ENCODE measurements at regions not wholly inside any gene's neighbourhood (a gene's known extent, or its start where the extent isn't known, plus 50 kb on each side); places are given as distances from the start of the nearest gene placed in this dataset.

DNA sequence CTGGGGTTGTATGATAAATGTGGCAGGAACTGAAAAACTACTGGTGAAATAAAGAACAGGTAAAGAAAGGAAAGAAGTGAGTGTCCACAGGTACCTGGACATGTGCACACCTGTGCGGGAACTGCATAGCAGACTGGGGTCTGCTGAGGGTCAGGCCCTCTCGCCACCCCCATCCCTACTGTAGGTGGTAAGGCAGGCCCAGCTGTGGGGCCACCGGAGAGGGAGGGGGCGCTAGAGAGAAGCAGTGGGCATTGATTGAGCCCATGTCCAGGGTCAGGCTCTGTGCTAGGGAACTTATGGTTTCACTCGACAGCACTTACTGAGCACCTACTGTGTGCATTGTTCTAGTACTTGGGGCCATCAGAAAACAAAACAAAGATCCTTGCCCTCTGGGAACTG is 400.5 kb downstream of the MATN1 start:
- TF ChIP-seq, protein P1, sequence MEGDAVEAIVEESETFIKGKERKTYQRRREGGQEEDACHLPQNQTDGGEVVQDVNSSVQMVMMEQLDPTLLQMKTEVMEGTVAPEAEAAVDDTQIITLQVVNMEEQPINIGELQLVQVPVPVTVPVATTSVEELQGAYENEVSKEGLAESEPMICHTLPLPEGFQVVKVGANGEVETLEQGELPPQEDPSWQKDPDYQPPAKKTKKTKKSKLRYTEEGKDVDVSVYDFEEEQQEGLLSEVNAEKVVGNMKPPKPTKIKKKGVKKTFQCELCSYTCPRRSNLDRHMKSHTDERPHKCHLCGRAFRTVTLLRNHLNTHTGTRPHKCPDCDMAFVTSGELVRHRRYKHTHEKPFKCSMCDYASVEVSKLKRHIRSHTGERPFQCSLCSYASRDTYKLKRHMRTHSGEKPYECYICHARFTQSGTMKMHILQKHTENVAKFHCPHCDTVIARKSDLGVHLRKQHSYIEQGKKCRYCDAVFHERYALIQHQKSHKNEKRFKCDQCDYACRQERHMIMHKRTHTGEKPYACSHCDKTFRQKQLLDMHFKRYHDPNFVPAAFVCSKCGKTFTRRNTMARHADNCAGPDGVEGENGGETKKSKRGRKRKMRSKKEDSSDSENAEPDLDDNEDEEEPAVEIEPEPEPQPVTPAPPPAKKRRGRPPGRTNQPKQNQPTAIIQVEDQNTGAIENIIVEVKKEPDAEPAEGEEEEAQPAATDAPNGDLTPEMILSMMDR (IDR thresholded peaks at IDR 0.05; ENCODE audit: insufficient read depth, missing control alignments), result no peak
- FAIRE-seq, result no peak
- no peak for DNase-seq (ENCODE audit: insufficient read length, low spot score)

GRCh38 chr1:30321996-30322858 is 401.2 kb downstream of the MATN1 start:
- FAIRE-seq (no peak), DNase-seq (ENCODE audit: insufficient read length, low spot score) (no peak)
- TF ChIP-seq, protein P1 (IDR thresholded peaks at IDR 0.05; ENCODE audit: insufficient read depth, missing control alignments), result no peak

GRCh38 chr1:30321246-30321910 is 402.0 kb downstream of the MATN1 start:
- DNase-seq (ENCODE audit: insufficient read length, low spot score) (no peak), FAIRE-seq (no peak)
- TF ChIP-seq, protein P1 (IDR thresholded peaks at IDR 0.05; ENCODE audit: insufficient read depth, missing control alignments), result no peak

DNA sequence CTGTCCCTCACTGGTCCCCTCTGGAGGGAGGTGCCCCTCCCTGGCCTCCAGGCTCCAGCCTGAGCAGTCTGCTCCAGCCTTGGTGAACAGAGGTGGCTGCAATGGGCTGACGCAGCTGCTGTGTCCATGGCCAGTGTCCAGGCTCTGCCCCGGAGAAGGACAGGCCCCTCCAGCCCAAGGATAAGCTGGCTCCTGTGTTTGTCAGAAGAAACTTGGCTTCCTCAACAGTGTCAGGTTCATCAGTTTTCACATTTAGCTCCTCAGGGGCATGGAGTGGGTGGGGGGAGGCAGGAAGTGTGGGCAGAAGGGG is 402.8 kb downstream of the MATN1 start:
- TF ChIP-seq, protein P1 (IDR thresholded peaks at IDR 0.05; ENCODE audit: insufficient read depth, missing control alignments), result no peak
- no peak for FAIRE-seq
- no peak for DNase-seq (ENCODE audit: insufficient read length, low spot score)

DNA sequence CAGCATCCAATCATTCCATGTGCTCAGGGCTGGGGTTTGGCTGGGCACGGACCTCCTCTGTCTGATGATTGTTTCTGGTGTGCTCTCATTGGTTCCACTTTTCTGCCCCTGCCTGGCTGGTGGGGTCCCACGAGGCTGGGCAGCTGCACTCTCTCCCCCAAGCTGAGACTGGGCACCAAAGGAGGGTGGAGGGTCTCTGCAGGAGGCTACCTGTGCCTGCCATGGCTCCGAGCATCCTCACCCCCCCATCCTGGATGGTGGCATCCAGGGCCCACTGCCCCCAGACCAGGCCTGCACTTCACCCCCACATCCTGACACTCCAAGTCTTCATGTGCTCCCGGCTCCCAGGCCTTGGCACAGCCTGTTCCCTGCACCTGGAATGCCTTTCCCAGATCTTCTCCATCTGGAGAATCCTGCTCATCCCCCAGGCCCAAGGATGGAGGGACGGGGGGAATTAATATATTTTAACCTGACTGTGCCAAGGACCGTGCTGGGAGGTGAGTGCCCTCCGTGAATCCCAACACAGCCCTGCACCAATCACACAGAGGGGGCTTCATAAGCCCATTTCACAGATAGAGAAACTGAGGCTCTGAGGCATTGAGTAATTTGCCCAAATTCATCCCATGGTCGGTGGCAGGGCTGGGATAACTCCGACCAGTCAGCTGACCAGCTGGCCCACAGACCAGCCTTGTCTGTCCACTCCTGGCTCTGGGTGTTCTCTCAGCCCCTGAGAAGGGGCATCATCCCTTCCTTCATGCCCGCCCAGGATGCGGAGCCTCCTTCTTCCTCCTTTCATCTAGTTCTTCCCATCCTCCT is 403.4 kb downstream of the MATN1 start:
- TF ChIP-seq, protein P1 (IDR thresholded peaks at IDR 0.05; ENCODE audit: insufficient read depth, missing control alignments), result no peak
- DNase-seq (ENCODE audit: insufficient read length, low spot score), result no peak
- no peak for FAIRE-seq

DNA sequence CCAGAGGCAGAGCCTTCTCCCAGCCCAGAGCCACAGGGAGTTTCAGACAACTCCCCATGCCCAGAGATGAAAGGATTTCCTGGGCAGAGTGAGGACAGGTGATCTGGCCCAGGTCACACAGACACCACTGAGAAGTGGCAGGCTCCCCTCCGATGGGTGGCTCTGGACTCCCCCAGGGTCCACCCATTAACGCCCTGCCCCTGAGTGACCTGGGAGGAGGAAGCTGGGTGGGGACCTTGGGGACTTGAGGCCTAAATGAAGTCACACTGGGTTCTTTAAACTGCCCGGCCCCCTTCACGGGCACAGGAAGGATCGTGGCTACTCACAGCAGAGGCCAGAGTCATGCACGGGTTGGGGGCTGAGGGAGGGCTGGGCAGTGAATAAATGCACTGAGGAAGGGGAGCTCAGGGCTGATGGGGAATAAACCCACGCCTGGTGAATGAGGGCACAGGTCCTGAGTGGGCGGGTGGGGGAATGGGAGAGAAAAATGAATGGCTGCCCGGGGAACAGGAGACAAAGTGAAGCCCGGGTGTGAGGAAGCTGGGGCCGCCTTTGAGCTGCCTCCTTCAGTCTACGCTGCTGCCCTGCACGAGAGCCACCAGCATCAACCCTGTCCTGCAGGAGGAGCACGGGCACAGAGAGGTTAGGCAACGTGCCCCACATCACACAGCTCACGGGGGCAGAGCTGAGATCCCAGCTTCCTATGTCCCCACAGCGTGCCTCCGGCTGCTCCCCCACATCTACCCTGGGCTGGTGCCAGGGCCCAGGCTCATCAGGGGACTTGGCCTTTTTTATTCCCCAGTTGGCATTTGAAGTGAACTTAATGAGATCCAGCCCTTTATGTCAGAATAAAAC is 404.3 kb downstream of the MATN1 start:
- FAIRE-seq, result no peak
- TF ChIP-seq, protein P1 (IDR thresholded peaks at IDR 0.05; ENCODE audit: insufficient read depth, missing control alignments), result no peak
- no peak for DNase-seq (ENCODE audit: insufficient read length, low spot score)

Measured in D721Med (cell line).